Kidney (tissue), 13 donors: ENCODE measurements at regions not wholly inside any gene's neighbourhood (a gene's known extent, or its start where the extent isn't known, plus 50 kb on each side); places are given as distances from the start of the nearest gene placed in this dataset.
A peak's percentile ranks its signal among the peaks of the same experiment; 100 is the strongest.

Experiments used
- DNase-seq, 5 donors: peaks; one replicate each; pipeline ENCODE4 v3.0.0-alpha.2; 2013 to 2020
- FAIRE-seq: peaks from 2 replicates; lab custom pipeline; 2012; peaks lifted over from hg19 to GRCh38; lab: Jason Lieb, UNC
- H3K27ac ChIP-seq, 2 donors: one replicate each; pipeline ENCODE4 v1.7.0; 2013; ENCODE audit warnings: low read depth in 2 of 2, low read length in 2 of 2, inconsistent platforms in 1 of 2
- H3K27me3 ChIP-seq: one replicate; pipeline ENCODE4 v1.7.1; 2013; ENCODE audit warnings: low read length, inconsistent platforms; ENCODE audit not compliant: control insufficient read depth, insufficient read depth
- H3K36me3 ChIP-seq, 3 donors: one replicate each; pipeline versions ENCODE4 v1.7.0 to v1.7.1; 2013; ENCODE audit warnings: low read length in 3 of 3, control low read depth in 1 of 3, inconsistent platforms in 1 of 3; ENCODE audit not compliant: insufficient read depth in 3 of 3, control insufficient read depth in 2 of 3
- H3K4me1 ChIP-seq, 3 donors: one replicate each; pipeline versions ENCODE4 v1.7.0 to v1.7.1; 2013; ENCODE audit warnings: low read length in 3 of 3, inconsistent platforms in 1 of 3, low read depth in 1 of 3; ENCODE audit not compliant: control insufficient read depth in 2 of 3, insufficient read depth in 2 of 3
- H3K4me3 ChIP-seq, 3 donors: one replicate each; pipeline versions ENCODE4 v1.7.0 to v1.8.1; 2013; ENCODE audit warnings: low read length in 3 of 3, control low read depth in 1 of 3, inconsistent platforms in 1 of 3
- H3K9ac ChIP-seq, 3 donors: one replicate each; pipeline versions ENCODE4 v1.7.0 to v1.7.1; 2013; ENCODE audit warnings: low read length in 3 of 3, control low read depth in 1 of 3, inconsistent platforms in 1 of 3
- H3K9me3 ChIP-seq, 3 donors: one replicate each; pipeline versions ENCODE4 v1.7.0 to v1.7.1; 2013; ENCODE audit warnings: low read length in 3 of 3, control low read depth in 1 of 3, inconsistent platforms in 1 of 3; ENCODE audit not compliant: control insufficient read depth in 2 of 3, insufficient read depth in 1 of 3
- CTCF ChIP-seq: IDR thresholded peaks from 3 replicates; pipeline ENCODE4 v1.5.1; 2012; ENCODE audit warnings: mild to moderate bottlenecking, moderate library complexity, borderline replicate concordance; ENCODE audit not compliant: insufficient read depth; ENCODE audit errors: extremely low read depth
- intact Hi-C: fragments of 100-400 bp; cut with DNase I; formaldehyde crosslinking; loops from one replicate; pipeline ENCODE4 v1.11.1; 2022
- donor health status: control.
- donor health status: control.
- donor health status: control.
- donor health status: control.
- donor health status: control.
- donor health status: DM: yes; HTN: yes; CAD: no.
- donor health status: Normal renal cell carcinoma (clear cell type).

GRCh38 chr7:22627136-22627535 is 99.9 kb upstream of the IL6 start:
- no peak for TF ChIP-seq CTCF
- no peaks in the 10 kb centered on the region for H3K9me3 ChIP-seq
- H3K27me3 ChIP-seq, result no peaks in the 10 kb centered on the region
- no peak overlapping the region for H3K9ac ChIP-seq
- no peak overlapping the region for H3K27ac ChIP-seq
- DNase-seq (peak in 2 of 5 donors; percentile 20 to 21), FAIRE-seq (no peak)
- no peaks in the 10 kb centered on the region for H3K36me3 ChIP-seq
- H3K4me3 ChIP-seq, result no peak overlapping the region
- H3K4me1 ChIP-seq, result no peaks in the 10 kb centered on the region
- intact Hi-C loops, result no loop called here

GRCh38 chr7:22625251-22625650 is 101.7 kb upstream of the IL6 start:
- Histone ChIP-seq H3K9me3 (no peaks in the 10 kb centered on the region), H3K36me3 (no peaks in the 10 kb centered on the region), H3K4me3 (no peak overlapping the region), H3K4me1 (no peaks in the 10 kb centered on the region), H3K27me3 (no peaks in the 10 kb centered on the region), H3K27ac (no peak overlapping the region), H3K9ac (no peak overlapping the region)
- DNase-seq (no peak), FAIRE-seq (no peak)
- intact Hi-C loops, result no loop called here
- TF ChIP-seq CTCF, result no peak

GRCh38 chr7:22624781-22625180 is 102.2 kb upstream of the IL6 start:
- no peaks in the 10 kb centered on the region for H3K4me1 ChIP-seq
- no peak overlapping the region for H3K27ac ChIP-seq
- intact Hi-C loops, result no loop called here
- H3K36me3 ChIP-seq, result no peaks in the 10 kb centered on the region
- FAIRE-seq (no peak), DNase-seq (no peak)
- H3K4me3 ChIP-seq, result no peak overlapping the region
- H3K9ac ChIP-seq, result no peak overlapping the region
- no peak for TF ChIP-seq CTCF
- no peaks in the 10 kb centered on the region for H3K27me3 ChIP-seq
- no peaks in the 10 kb centered on the region for H3K9me3 ChIP-seq

- DNase-seq, result no peak
- Histone ChIP-seq H3K9ac (no peak overlapping the region), H3K27ac (no peak overlapping the region), H3K4me3 (no peak overlapping the region), H3K36me3 (no peaks in the 10 kb centered on the region), H3K4me1 (no peaks in the 10 kb centered on the region), H3K9me3 (peaks cover 0 to 8% (median 0%) of the 10 kb centered on the region in 3 donors), H3K27me3 (no peaks in the 10 kb centered on the region)
- no peak for FAIRE-seq
- intact Hi-C loops, result no loop called here
- TF ChIP-seq CTCF, result no peak
These were observed 104.7 kb upstream of the IL6 start for GRCh38 chr7:22622116-22622785.
